ENCODE measurements at regions not wholly inside any gene's neighbourhood (a gene's known extent, or its start where the extent isn't known, plus 50 kb on each side); places are given as distances from the start of the nearest gene placed in this dataset.

DNA sequence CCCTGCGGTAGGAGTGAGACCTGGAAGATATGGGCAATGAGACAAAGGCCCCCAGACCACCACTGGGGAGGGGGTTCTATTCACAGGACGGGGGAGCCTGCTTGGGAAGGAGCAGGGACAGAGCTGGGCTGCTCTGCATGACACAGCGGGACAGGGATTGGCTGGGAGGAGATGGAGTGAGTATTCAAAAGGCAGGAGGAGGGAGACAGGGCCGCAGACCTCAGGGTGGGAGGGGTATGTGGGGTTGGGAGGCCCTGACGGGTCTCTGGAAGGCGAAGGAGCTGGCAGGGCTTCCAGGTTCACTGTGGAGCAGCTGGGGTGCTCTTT is 60.8 kb upstream of the RPS6KA2 start:
- H3K27ac ChIP-seq (ENCODE audit: low read depth in 2 of 2, low read length in 1 of 2), result no peak overlapping the region
- no peaks in the 10 kb centered on the region for H3K4me1 ChIP-seq (ENCODE audit: control insufficient read depth in 2 of 2, insufficient read depth in 2 of 2, low read length in 1 of 2)
- no peaks in the 10 kb centered on the region for H3K36me3 ChIP-seq (ENCODE audit: control insufficient read depth in 2 of 2, insufficient read depth in 2 of 2, low read length in 1 of 2)
- H3K27me3 ChIP-seq (ENCODE audit: control insufficient read depth in 1 of 2, insufficient read depth in 2 of 2, low read length in 2 of 2), result no peaks in the 10 kb centered on the region
- no peak overlapping the region for H3K4me3 ChIP-seq (ENCODE audit: low read depth in 1 of 2, low read length in 2 of 2)
- no peaks in the 10 kb centered on the region for H3K9me3 ChIP-seq (ENCODE audit: control insufficient read depth in 2 of 2, insufficient read depth in 1 of 2, low read depth in 1 of 2, low read length in 1 of 2)
- 61 to 67% methylated on average over 6 of the region's 6 CpGs for WGBS, 2 donors

DNA sequence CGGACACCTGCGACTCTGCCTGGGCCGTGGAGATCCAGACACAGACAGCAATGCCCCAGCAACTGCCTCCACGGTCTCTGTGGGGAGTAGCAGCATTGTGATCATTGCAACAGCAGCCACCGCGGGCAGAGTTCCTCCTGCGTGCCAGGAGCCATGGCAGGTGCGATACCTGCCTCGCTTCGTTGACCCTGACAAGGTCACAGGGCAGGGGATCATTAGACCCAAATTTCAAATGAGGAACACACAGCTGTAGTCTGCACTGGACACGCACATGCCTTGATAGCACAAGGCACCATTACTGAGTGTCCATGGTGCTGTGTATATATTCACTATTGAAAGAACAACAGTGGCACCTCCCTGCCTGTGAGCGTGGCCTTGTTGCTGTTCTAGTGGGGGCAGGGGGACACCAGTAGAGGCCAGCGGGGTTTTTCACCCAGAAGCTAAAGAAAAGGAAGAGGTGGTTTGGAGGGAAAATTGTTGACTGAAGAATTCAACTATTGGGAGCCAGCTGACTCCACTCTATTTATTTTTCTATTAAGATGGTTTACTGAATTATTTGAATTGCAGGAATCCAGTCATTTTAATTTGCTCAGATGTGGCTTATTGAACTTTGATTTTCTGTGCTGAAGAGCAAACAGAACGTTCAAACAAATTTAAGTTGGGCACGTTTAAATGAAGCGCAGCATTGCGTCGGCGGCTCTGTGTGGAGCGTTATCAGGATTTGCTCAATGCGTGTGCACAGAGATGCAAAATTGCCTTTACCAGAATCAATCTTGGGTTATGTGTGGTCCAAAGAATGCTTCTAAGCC is 60.2 kb upstream of the RPS6KA2 start:
- Histone ChIP-seq H3K36me3 (ENCODE audit: control insufficient read depth in 2 of 2, insufficient read depth in 2 of 2, low read length in 1 of 2) (no peaks in the 10 kb centered on the region), H3K4me3 (ENCODE audit: low read depth in 1 of 2, low read length in 2 of 2) (no peak overlapping the region), H3K27ac (ENCODE audit: low read depth in 2 of 2, low read length in 1 of 2) (no peak overlapping the region), H3K27me3 (ENCODE audit: control insufficient read depth in 1 of 2, insufficient read depth in 2 of 2, low read length in 2 of 2) (no peaks in the 10 kb centered on the region), H3K9me3 (ENCODE audit: control insufficient read depth in 2 of 2, insufficient read depth in 1 of 2, low read depth in 1 of 2, low read length in 1 of 2) (no peaks in the 10 kb centered on the region), H3K4me1 (ENCODE audit: control insufficient read depth in 2 of 2, insufficient read depth in 2 of 2, low read length in 1 of 2) (no peaks in the 10 kb centered on the region)
- WGBS, 2 donors, result 73 to 84% methylated on average over 21 of the region's 21 CpGs

DNA sequence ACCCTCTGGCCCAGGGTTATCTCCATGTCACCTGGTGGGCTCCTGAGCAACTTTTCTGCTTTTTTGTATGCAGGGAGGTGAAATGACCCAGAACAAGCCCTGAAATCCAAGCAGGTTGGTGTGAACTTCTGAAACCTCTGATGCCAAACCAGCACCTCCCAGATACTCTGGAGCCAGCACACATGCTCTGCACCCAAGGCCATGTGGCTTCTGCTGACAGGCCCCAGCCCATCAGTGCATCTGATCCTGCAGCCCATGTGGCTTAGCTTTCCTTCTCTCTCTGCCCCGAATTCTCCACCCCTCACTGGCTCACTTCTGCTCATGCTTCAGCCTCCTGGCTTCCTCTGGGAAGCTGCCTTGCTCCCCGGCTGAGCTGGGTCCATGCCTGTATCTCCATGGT is 59.3 kb upstream of the RPS6KA2 start:
- H3K4me3 ChIP-seq (ENCODE audit: low read depth in 1 of 2, low read length in 2 of 2), result no peak overlapping the region
- no peaks in the 10 kb centered on the region for H3K4me1 ChIP-seq (ENCODE audit: control insufficient read depth in 2 of 2, insufficient read depth in 2 of 2, low read length in 1 of 2)
- H3K27me3 ChIP-seq (ENCODE audit: control insufficient read depth in 1 of 2, insufficient read depth in 2 of 2, low read length in 2 of 2), result no peaks in the 10 kb centered on the region
- H3K9me3 ChIP-seq (ENCODE audit: control insufficient read depth in 2 of 2, insufficient read depth in 1 of 2, low read depth in 1 of 2, low read length in 1 of 2), result no peaks in the 10 kb centered on the region
- no peaks in the 10 kb centered on the region for H3K36me3 ChIP-seq (ENCODE audit: control insufficient read depth in 2 of 2, insufficient read depth in 2 of 2, low read length in 1 of 2)
- H3K27ac ChIP-seq (ENCODE audit: low read depth in 2 of 2, low read length in 1 of 2), result no peak overlapping the region
- WGBS, 2 donors, result 81 to 90% methylated on average over 2 of the region's 2 CpGs

DNA sequence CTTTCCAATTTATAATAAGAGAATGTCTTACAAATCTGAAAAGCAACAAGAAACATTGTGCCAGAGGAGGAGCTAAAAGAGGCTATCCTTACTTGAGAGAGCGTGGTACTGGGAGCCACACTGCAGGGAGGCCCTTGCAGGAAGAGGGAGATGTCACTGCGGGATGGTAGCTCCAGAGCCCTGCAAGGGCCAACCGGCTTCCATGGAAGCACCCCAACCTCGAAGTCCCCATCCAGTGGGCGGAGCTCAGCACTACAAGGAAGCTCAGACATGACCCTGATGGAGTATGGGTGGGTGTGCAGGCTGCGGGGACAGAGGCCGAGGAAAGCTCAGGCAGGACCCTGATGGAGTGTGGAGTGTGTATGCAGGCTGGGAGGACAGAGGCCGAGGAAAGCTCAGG is 57.8 kb upstream of the RPS6KA2 start:
- H3K27ac ChIP-seq (ENCODE audit: low read depth in 2 of 2, low read length in 1 of 2), result no peak overlapping the region
- no peaks in the 10 kb centered on the region for H3K27me3 ChIP-seq (ENCODE audit: control insufficient read depth in 1 of 2, insufficient read depth in 2 of 2, low read length in 2 of 2)
- H3K9me3 ChIP-seq (ENCODE audit: control insufficient read depth in 2 of 2, insufficient read depth in 1 of 2, low read depth in 1 of 2, low read length in 1 of 2), result no peaks in the 10 kb centered on the region
- H3K4me1 ChIP-seq (ENCODE audit: control insufficient read depth in 2 of 2, insufficient read depth in 2 of 2, low read length in 1 of 2), result no peaks in the 10 kb centered on the region
- H3K36me3 ChIP-seq (ENCODE audit: control insufficient read depth in 2 of 2, insufficient read depth in 2 of 2, low read length in 1 of 2), result no peaks in the 10 kb centered on the region
- no peak overlapping the region for H3K4me3 ChIP-seq (ENCODE audit: low read depth in 1 of 2, low read length in 2 of 2)
- 87 to 90% methylated on average over 8 of the region's 8 CpGs for WGBS, 2 donors

DNA sequence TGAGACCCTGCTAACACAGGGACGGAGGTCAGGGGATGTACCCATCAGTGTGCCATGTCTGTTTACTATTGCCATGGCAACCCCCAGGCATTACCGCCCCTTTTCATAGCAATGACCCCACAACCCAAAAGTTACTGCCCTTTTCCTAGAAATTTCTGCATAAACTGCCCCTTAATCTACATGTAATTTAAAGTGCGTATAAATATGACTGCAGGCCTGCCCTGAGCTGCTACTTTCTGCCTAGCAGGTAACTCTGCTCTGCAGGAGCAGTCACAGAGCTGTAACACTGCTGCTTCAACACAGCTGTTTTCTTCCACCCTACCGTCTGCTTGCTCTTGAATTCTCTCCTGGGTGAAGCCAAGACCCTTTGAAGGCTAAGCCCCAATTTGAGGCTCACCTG is 57.1 kb upstream of the RPS6KA2 start:
- no peaks in the 10 kb centered on the region for H3K9me3 ChIP-seq (ENCODE audit: control insufficient read depth in 2 of 2, insufficient read depth in 1 of 2, low read depth in 1 of 2, low read length in 1 of 2)
- H3K4me1 ChIP-seq (ENCODE audit: control insufficient read depth in 2 of 2, insufficient read depth in 2 of 2, low read length in 1 of 2), result no peaks in the 10 kb centered on the region
- H3K27me3 ChIP-seq (ENCODE audit: control insufficient read depth in 1 of 2, insufficient read depth in 2 of 2, low read length in 2 of 2), result no peaks in the 10 kb centered on the region
- H3K4me3 ChIP-seq (ENCODE audit: low read depth in 1 of 2, low read length in 2 of 2), result no peak overlapping the region
- 93 to 95% methylated on average over 4 of the region's 4 CpGs for WGBS, 2 donors
- no peak overlapping the region for H3K27ac ChIP-seq (ENCODE audit: low read depth in 2 of 2, low read length in 1 of 2)
- no peaks in the 10 kb centered on the region for H3K36me3 ChIP-seq (ENCODE audit: control insufficient read depth in 2 of 2, insufficient read depth in 2 of 2, low read length in 1 of 2)

DNA sequence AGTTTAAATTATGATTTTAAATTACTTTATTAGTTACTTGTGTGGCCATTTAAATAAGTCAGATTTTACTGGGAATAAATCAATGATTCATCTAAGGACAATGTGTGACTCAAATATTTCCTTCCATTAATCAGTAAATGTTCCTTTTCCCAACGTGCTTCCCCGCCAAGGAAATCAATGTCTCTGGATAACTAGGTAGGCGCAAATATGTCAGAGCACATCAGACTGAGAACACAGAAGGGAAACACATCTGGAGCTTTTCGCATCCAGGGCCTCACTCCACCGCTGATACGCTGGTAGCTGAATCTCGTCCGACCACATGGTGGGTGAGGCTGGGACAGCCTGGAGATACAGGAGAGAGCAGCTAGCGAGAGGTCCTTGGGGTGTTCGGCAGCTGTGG is 56.4 kb upstream of the RPS6KA2 start:
- H3K4me1 ChIP-seq (ENCODE audit: control insufficient read depth in 2 of 2, insufficient read depth in 2 of 2, low read length in 1 of 2), result no peaks in the 10 kb centered on the region
- no peak overlapping the region for H3K27ac ChIP-seq (ENCODE audit: low read depth in 2 of 2, low read length in 1 of 2)
- no peaks in the 10 kb centered on the region for H3K36me3 ChIP-seq (ENCODE audit: control insufficient read depth in 2 of 2, insufficient read depth in 2 of 2, low read length in 1 of 2)
- H3K4me3 ChIP-seq (ENCODE audit: low read depth in 1 of 2, low read length in 2 of 2), result no peak overlapping the region
- no peaks in the 10 kb centered on the region for H3K9me3 ChIP-seq (ENCODE audit: control insufficient read depth in 2 of 2, insufficient read depth in 1 of 2, low read depth in 1 of 2, low read length in 1 of 2)
- 84 to 85% methylated on average over 10 of the region's 10 CpGs for WGBS, 2 donors
- H3K27me3 ChIP-seq (ENCODE audit: control insufficient read depth in 1 of 2, insufficient read depth in 2 of 2, low read length in 2 of 2), result no peaks in the 10 kb centered on the region

DNA sequence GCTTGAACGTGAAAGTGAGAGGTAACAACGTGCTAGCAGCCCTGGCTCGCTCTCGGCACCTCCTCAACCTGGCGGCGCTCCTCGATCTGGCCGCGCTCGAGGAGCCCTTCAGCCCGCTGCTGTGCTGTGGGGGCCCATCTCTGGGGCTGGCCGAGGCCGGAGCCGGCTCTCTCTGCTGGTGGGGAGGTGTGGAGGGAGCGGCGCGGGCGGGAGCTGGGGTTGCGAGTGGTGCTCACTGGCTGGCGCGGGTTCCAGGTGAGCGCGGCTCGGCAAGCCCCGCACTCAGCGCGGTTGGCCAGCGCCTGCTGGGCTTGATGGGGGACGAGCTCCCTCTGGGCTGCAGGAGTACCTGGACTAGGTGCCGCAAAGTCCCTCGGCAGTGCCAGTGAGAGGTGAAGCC is 52.5 kb upstream of the RPS6KA2 start:
- H3K36me3 ChIP-seq (ENCODE audit: control insufficient read depth in 2 of 2, insufficient read depth in 2 of 2, low read length in 1 of 2), result no peaks in the 10 kb centered on the region
- no peak overlapping the region for H3K27ac ChIP-seq (ENCODE audit: low read depth in 2 of 2, low read length in 1 of 2)
- H3K4me1 ChIP-seq (ENCODE audit: control insufficient read depth in 2 of 2, insufficient read depth in 2 of 2, low read length in 1 of 2), result no peaks in the 10 kb centered on the region
- H3K4me3 ChIP-seq (ENCODE audit: low read depth in 1 of 2, low read length in 2 of 2), result no peak overlapping the region
- WGBS, 2 donors, result 98% methylated on average over 31 of the region's 31 CpGs
- no peaks in the 10 kb centered on the region for H3K27me3 ChIP-seq (ENCODE audit: control insufficient read depth in 1 of 2, insufficient read depth in 2 of 2, low read length in 2 of 2)
- H3K9me3 ChIP-seq (ENCODE audit: control insufficient read depth in 2 of 2, insufficient read depth in 1 of 2, low read depth in 1 of 2, low read length in 1 of 2), result peaks cover 0 to 3% of the 10 kb centered on the region in 2 donors

DNA sequence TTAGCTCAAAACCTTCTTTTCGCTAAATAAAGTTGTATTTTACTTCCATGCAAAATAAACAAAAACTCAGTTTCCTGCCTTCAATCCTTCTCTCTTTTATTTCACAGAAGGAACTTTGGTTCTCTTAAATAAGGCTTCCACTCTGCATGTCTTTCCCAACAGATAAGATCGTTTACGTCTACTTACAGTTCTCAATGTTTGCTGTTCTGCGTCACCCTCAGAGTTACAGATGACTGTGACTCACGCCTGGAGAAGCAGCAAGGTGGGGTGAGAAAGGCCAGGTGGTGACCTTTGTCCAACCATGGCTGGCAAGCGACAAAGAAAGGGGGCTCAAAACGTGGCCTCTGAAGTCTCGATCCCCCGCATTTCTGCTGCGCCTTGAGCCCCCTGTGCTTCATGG is 51.4 kb upstream of the RPS6KA2 start:
- Histone ChIP-seq H3K27ac (ENCODE audit: low read depth in 2 of 2, low read length in 1 of 2) (no peak overlapping the region), H3K27me3 (ENCODE audit: control insufficient read depth in 1 of 2, insufficient read depth in 2 of 2, low read length in 2 of 2) (no peaks in the 10 kb centered on the region), H3K4me3 (ENCODE audit: low read depth in 1 of 2, low read length in 2 of 2) (no peak overlapping the region), H3K4me1 (ENCODE audit: control insufficient read depth in 2 of 2, insufficient read depth in 2 of 2, low read length in 1 of 2) (no peaks in the 10 kb centered on the region), H3K9me3 (ENCODE audit: control insufficient read depth in 2 of 2, insufficient read depth in 1 of 2, low read depth in 1 of 2, low read length in 1 of 2) (peaks cover 0 to 3% of the 10 kb centered on the region in 2 donors), H3K36me3 (ENCODE audit: control insufficient read depth in 2 of 2, insufficient read depth in 2 of 2, low read length in 1 of 2) (no peaks in the 10 kb centered on the region)
- 67 to 86% methylated on average over 10 of the region's 10 CpGs for WGBS, 2 donors

DNA sequence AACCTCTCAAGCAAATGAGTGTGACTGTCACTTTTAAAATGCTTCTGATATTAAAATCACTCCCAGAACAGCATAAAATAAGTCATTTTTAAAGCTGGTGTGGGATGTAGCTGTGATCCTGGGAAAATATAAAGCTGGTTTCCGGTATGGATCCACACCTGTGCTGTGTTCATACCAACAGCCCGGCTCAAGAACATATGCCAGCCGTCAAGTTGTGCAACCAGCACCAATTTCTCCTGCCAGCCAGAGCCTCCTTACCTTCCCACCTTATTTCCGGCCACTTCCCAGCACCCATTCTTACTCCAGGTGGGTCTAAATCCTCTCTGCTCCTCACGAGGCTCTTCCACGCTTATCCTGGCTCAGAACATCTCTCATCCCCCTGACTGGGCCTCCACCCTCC is 50.9 kb upstream of the RPS6KA2 start:
- 87 to 91% methylated on average over 6 of the region's 6 CpGs for WGBS, 2 donors
- no peaks in the 10 kb centered on the region for H3K36me3 ChIP-seq (ENCODE audit: control insufficient read depth in 2 of 2, insufficient read depth in 2 of 2, low read length in 1 of 2)
- no peak overlapping the region for H3K27ac ChIP-seq (ENCODE audit: low read depth in 2 of 2, low read length in 1 of 2)

More for the DNA sequence above, 50.9 kb upstream of the RPS6KA2 start:
- H3K27me3 ChIP-seq (ENCODE audit: control insufficient read depth in 1 of 2, insufficient read depth in 2 of 2, low read length in 2 of 2), result no peaks in the 10 kb centered on the region
- H3K4me1 ChIP-seq (ENCODE audit: control insufficient read depth in 2 of 2, insufficient read depth in 2 of 2, low read length in 1 of 2), result peaks cover 0 to 2% of the 10 kb centered on the region in 2 donors
- no peak overlapping the region for H3K4me3 ChIP-seq (ENCODE audit: low read depth in 1 of 2, low read length in 2 of 2)
- peaks cover 0 to 3% of the 10 kb centered on the region in 2 donors for H3K9me3 ChIP-seq (ENCODE audit: control insufficient read depth in 2 of 2, insufficient read depth in 1 of 2, low read depth in 1 of 2, low read length in 1 of 2)

Measured in esophagus (tissue), 2 donors.